HG03108 (cell line): ENCODE measurements at regions not wholly inside any gene's neighbourhood (a gene's known extent, or its start where the extent isn't known, plus 50 kb on each side); places are given as distances from the start of the nearest gene placed in this dataset.
"Not testable (repeated sequence)": the region's sequence is repeated elsewhere in the genome, so short reads cannot be mapped to it uniquely, and the experiment has no call there.

Source experiments
- ATAC-seq: cut with Tn5 transposase; IDR thresholded peaks from one replicate; pipeline ENCODE4 v1.9.1; 2021; ENCODE audit warnings: moderate library complexity; ENCODE audit not compliant: unreplicated experiment

- no peak for ATAC-seq
Measured at GRCh38 chr12:32010631-32011336, 51.6 kb downstream of the RESF1 start.

- ATAC-seq, result no peak
Measured at GRCh38 chr12:32012249-32012785, 53.1 kb downstream of the RESF1 start.

GRCh38 chr12:32015036-32015435 lies 55.8 kb downstream of the RESF1 start:
- ATAC-seq, result no peak

- ATAC-seq, result no peak
Measured at GRCh38 chr12:32016680-32017482, 57.7 kb downstream of the RESF1 start.

GRCh38 chr12:32021346-32021773 lies 62.1 kb downstream of the RESF1 start:
- ATAC-seq, result no peak

- ATAC-seq, result not testable (repeated sequence)
Measured at GRCh38 chr12:32022387-32022786, 63.2 kb downstream of the RESF1 start.

GRCh38 chr12:32023861-32024260 lies 64.6 kb downstream of the RESF1 start:
- not testable (repeated sequence) for ATAC-seq

- ATAC-seq, result no peak
Measured at GRCh38 chr12:32024884-32025592, 65.8 kb downstream of the RESF1 start.

GRCh38 chr12:32025906-32026305 lies 66.7 kb downstream of the RESF1 start:
- peak; percentile 92 for ATAC-seq

- no peak for ATAC-seq
Measured at GRCh38 chr12:32027684-32028365, 68.6 kb downstream of the RESF1 start.

- no peak for ATAC-seq
Measured at GRCh38 chr12:32030151-32030550, 70.9 kb downstream of the RESF1 start.

- ATAC-seq, result no peak
Measured at GRCh38 chr12:32030676-32031075, 71.5 kb downstream of the RESF1 start.

- no peak for ATAC-seq
Measured at GRCh38 chr12:32031109-32031508, 71.9 kb downstream of the RESF1 start.

- ATAC-seq, result no peak
Measured at GRCh38 chr12:32032205-32032810, 73.1 kb downstream of the RESF1 start.

GRCh38 chr12:32033406-32033805 lies 73.2 kb upstream of the BICD1 start:
- no peak for ATAC-seq

GRCh38 chr12:32034045-32034444 lies 72.6 kb upstream of the BICD1 start:
- no peak for ATAC-seq

- no peak for ATAC-seq
Measured at GRCh38 chr12:32036477-32037263, 70.0 kb upstream of the BICD1 start.

GRCh38 chr12:32039347-32039746 lies 67.3 kb upstream of the BICD1 start:
- no peak for ATAC-seq

GRCh38 chr12:32039917-32040575 lies 66.6 kb upstream of the BICD1 start:
- no peak for ATAC-seq
